IMR-90 (cell line): ENCODE measurements at regions not wholly inside any gene's neighbourhood (a gene's known extent, or its start where the extent isn't known, plus 50 kb on each side); places are given as distances from the start of the nearest gene placed in this dataset.

Source experiments
- ATAC-seq: fragments of 200-7000 bp; cut with Tn5 transposase; 2 replicates; pipeline ENCODE4 v1.9.1; 2020; ENCODE audit warnings: low read depth, mild to moderate bottlenecking, moderate library complexity
- BruUV-seq: library from RNA; stranded (reverse); fragments of 400-500 nt; replicated peaks from 2 replicates; lab custom pipeline; 2021; lab: Mats Ljungman, UMichigan
- CTCF ChIA-PET: fragments of 300-600 bp; formaldehyde crosslinking; extraction: SDS; loops from one replicate; lab custom pipeline; 2021; ENCODE audit warnings: antibody characterized with exemption; lab: Yijun Ruan, JAX
- POLR2A ChIA-PET: fragments of 300-600 bp; sonication (Branson Sonifier 250); formaldehyde crosslinking; loops from one replicate; lab custom pipeline; 2022; ENCODE audit warnings: antibody characterized with exemption; ENCODE audit not compliant: unreplicated experiment; lab: Charles Lee
- DNase-seq: peaks from one replicate; pipeline ENCODE4 v3.0.0; 2013
- H2AFZ ChIP-seq: replicated peaks from 2 replicates; pipeline ENCODE3; 2013; ENCODE audit warnings: low read length, mild to moderate bottlenecking; ENCODE audit not compliant: poor library complexity
- H2AK5ac ChIP-seq: 2 replicates; pipeline ENCODE4 v1.6.1; 2013; ENCODE audit warnings: low read depth, low read length, inconsistent platforms
- H2AK9ac ChIP-seq: replicated peaks from 2 replicates; pipeline ENCODE3; 2013; ENCODE audit warnings: mild to moderate bottlenecking, low read depth, low read length, moderate library complexity; ENCODE audit not compliant: poor library complexity
- H2BK120ac ChIP-seq: 2 replicates; pipeline ENCODE4 v1.6.1; 2013; ENCODE audit warnings: low read depth, low read length, inconsistent platforms
- H2BK15ac ChIP-seq: 3 replicates; pipeline ENCODE4 v1.6.1; 2013; ENCODE audit warnings: low read depth, low read length, inconsistent platforms
- H2BK20ac ChIP-seq: 2 replicates; pipeline ENCODE4 v1.6.1; 2013; ENCODE audit warnings: low read depth, mild to moderate bottlenecking, inconsistent platforms, low read length, moderate library complexity
- H2BK5ac ChIP-seq: 2 replicates; pipeline ENCODE4 v1.6.1; 2013; ENCODE audit warnings: mild to moderate bottlenecking, low read depth, low read length, inconsistent platforms; ENCODE audit not compliant: poor library complexity, severe bottlenecking
- H3K14ac ChIP-seq: replicated peaks from 2 replicates; pipeline ENCODE4 v1.6.1; 2013; ENCODE audit warnings: low read depth, low read length, inconsistent platforms
- H3K18ac ChIP-seq: 2 replicates; pipeline ENCODE4 v1.6.1; 2013; ENCODE audit warnings: low read depth, low read length, control low read depth
- H3K23ac ChIP-seq: 2 replicates; pipeline ENCODE4 v1.6.1; 2013; ENCODE audit warnings: low read depth, low read length, inconsistent platforms
- H3K27ac ChIP-seq: 2 replicates; pipeline ENCODE4 v1.5.1; 2013; ENCODE audit warnings: mild to moderate bottlenecking, control low read depth, low read length; ENCODE audit not compliant: insufficient read depth
- H3K27me3 ChIP-seq: 2 replicates; pipeline ENCODE4 v1.6.1; 2013; ENCODE audit warnings: low read length; ENCODE audit not compliant: control insufficient read depth, insufficient read depth
- H3K36me3 ChIP-seq: 2 replicates; pipeline ENCODE4 v1.6.1; 2013; ENCODE audit warnings: low read length, mixed read lengths; ENCODE audit not compliant: control insufficient read depth, insufficient read depth
- H3K4ac ChIP-seq: 2 replicates; pipeline ENCODE4 v1.6.1; 2013; ENCODE audit warnings: low read depth, low read length, inconsistent platforms
- H3K4me1 ChIP-seq: 2 replicates; pipeline ENCODE4 v1.6.1; 2013; ENCODE audit warnings: low read length, mixed read lengths; ENCODE audit not compliant: control insufficient read depth, insufficient read depth
- H3K4me2 ChIP-seq: 2 replicates; pipeline ENCODE4 v1.6.1; 2013; ENCODE audit warnings: low read depth, mild to moderate bottlenecking, control low read depth, low read length, moderate library complexity
- H3K4me3 ChIP-seq: 2 replicates; pipeline ENCODE4 v1.5.1; 2013; ENCODE audit warnings: low read depth, mild to moderate bottlenecking, control low read depth, low read length, moderate library complexity; ENCODE audit not compliant: insufficient read depth
- H3K56ac ChIP-seq: 2 replicates; pipeline ENCODE4 v1.6.1; 2013; ENCODE audit warnings: low read length, inconsistent platforms; ENCODE audit not compliant: insufficient read depth; ENCODE audit errors: extremely low read depth
- H3K79me1 ChIP-seq, 2 experiments: 2 replicates each; pipeline ENCODE4 v1.6.1; 2013; ENCODE audit warnings: low read length in 2 of 2, inconsistent platforms in 1 of 2, low read depth in 1 of 2
- H3K9ac ChIP-seq: 2 replicates; pipeline ENCODE4 v1.6.1; 2013; ENCODE audit warnings: low read depth, low read length, control low read depth
- H3K9me1 ChIP-seq: 2 replicates; pipeline ENCODE4 v1.6.1; 2013; ENCODE audit warnings: low read length, inconsistent platforms; ENCODE audit not compliant: insufficient read depth
- H3K9me3 ChIP-seq: 2 replicates; pipeline ENCODE4 v1.6.1; 2013; ENCODE audit warnings: low read length; ENCODE audit not compliant: control insufficient read depth, insufficient read depth
- H4K20me1 ChIP-seq: 2 replicates; pipeline ENCODE4 v1.6.1; 2013; ENCODE audit warnings: low read length, inconsistent platforms; ENCODE audit not compliant: insufficient read depth
- H4K5ac ChIP-seq: 2 replicates; pipeline ENCODE4 v1.6.1; 2013; ENCODE audit warnings: mild to moderate bottlenecking, low read depth, low read length, control low read depth
- H4K8ac ChIP-seq, 2 experiments: 2 replicates each; pipeline ENCODE4 v1.6.1; 2013; ENCODE audit warnings: low read depth in 2 of 2, low read length in 2 of 2, control low read depth in 1 of 2, inconsistent platforms in 1 of 2
- H4K91ac ChIP-seq: 2 replicates; pipeline ENCODE4 v1.6.1; 2013; ENCODE audit warnings: low read depth, low read length, inconsistent platforms; ENCODE audit not compliant: insufficient read depth
- BHLHE40 ChIP-seq: fragments of 150-350 bp; IDR thresholded peaks from 2 replicates; pipeline ENCODE4 v1.6.1; 2016; ENCODE audit warnings: mild to moderate bottlenecking, low read depth, low read length
- CEBPB ChIP-seq: IDR thresholded peaks from 2 replicates; pipeline ENCODE4 v1.6.1; 2012; ENCODE audit warnings: low read depth, low read length, improper control_type of control experiment
- CHD1 ChIP-seq: IDR thresholded peaks from 2 replicates; pipeline ENCODE4 v1.6.1; 2012; ENCODE audit warnings: low read depth, low read length, improper control_type of control experiment
- CTCF ChIP-seq: conservative IDR thresholded peaks from 2 replicates; pipeline ENCODE4 v1.5.1; 2012; ENCODE audit warnings: mild to moderate bottlenecking, low read depth, low read length, improper control_type of control experiment
- ELK1 ChIP-seq: fragments of 150-350 bp; IDR thresholded peaks from 2 replicates; pipeline ENCODE4 v1.6.1; 2016; ENCODE audit warnings: low read depth, mild to moderate bottlenecking, low read length, moderate library complexity, borderline replicate concordance
- FOS ChIP-seq: fragments of 150-350 bp; IDR thresholded peaks from 2 replicates; pipeline ENCODE4 v1.6.1; 2016; ENCODE audit warnings: low read depth, low read length
- MAFK ChIP-seq: IDR thresholded peaks from 2 replicates; pipeline ENCODE4 v1.6.1; 2012; ENCODE audit warnings: low read depth, low read length, improper control_type of control experiment
- MAZ ChIP-seq: IDR thresholded peaks from 2 replicates; pipeline ENCODE4 v1.6.1; 2012; ENCODE audit warnings: low read depth, mild to moderate bottlenecking, low read length, improper control_type of control experiment, moderate library complexity, borderline replicate concordance
- MXI1 ChIP-seq: IDR thresholded peaks from 2 replicates; pipeline ENCODE4 v1.6.1; 2012; ENCODE audit warnings: low read depth, mild to moderate bottlenecking, low read length, moderate library complexity, borderline replicate concordance
- NFE2L2 ChIP-seq: fragments of 150-350 bp; IDR thresholded peaks from 2 replicates; pipeline ENCODE4 v1.6.1; 2016; ENCODE audit warnings: low read depth, mild to moderate bottlenecking, low read length
- POLR2A ChIP-seq: IDR thresholded peaks from 2 replicates; pipeline ENCODE4 v1.6.1; 2012; ENCODE audit warnings: mild to moderate bottlenecking, low read depth, low read length
- RAD21 ChIP-seq: IDR thresholded peaks from 2 replicates; pipeline ENCODE4 v1.6.1; 2012; ENCODE audit warnings: low read length, improper control_type of control experiment
- RCOR1 ChIP-seq: IDR thresholded peaks from 2 replicates; pipeline ENCODE4 v1.6.1; 2012; ENCODE audit warnings: mild to moderate bottlenecking, low read length, improper control_type of control experiment; ENCODE audit not compliant: insufficient replicate concordance
- RFX5 ChIP-seq: IDR thresholded peaks from 2 replicates; pipeline ENCODE4 v1.8.0; 2012; ENCODE audit warnings: low read depth, mild to moderate bottlenecking, low read length, moderate library complexity
- SMC3 ChIP-seq: fragments of 150-350 bp; IDR thresholded peaks from 2 replicates; pipeline ENCODE4 v1.6.1; 2016; ENCODE audit warnings: low read depth, mild to moderate bottlenecking, antibody characterized with exemption, low read length, moderate library complexity
- USF2 ChIP-seq: fragments of 150-350 bp; IDR thresholded peaks from 2 replicates; pipeline ENCODE4 v1.6.1; 2017; ENCODE audit warnings: mild to moderate bottlenecking, antibody characterized with exemption, low read length, low read depth
- WGBS, 2 experiments: methylation state at CpG; one replicate each; pipeline versions ENCODE4 v1.1.5 to v1.1.7; 2013; ENCODE audit warnings: missing lambda C conversion rate in 2 of 2; ENCODE audit not compliant: insufficient read length in 1 of 2; ENCODE audit errors: extremely low coverage in 2 of 2; 5-methylcytosine and 5-hydroxymethylcytosine counted together
- dilution Hi-C: fragments of 300-500 bp; cut with HindIII; formaldehyde crosslinking; loops from one replicate; pipeline ENCODE4 v1.14.3; 2018; ENCODE audit warnings: low sequenced_read_pairs; ENCODE audit not compliant: unreplicated experiment
- in situ Hi-C: fragments of 300-500 bp; cut with MboI; formaldehyde crosslinking; loops from 3 replicates; pipeline ENCODE4 v1.14.3; 2019; ENCODE audit warnings: low sequenced_read_pairs, inconsistent platforms, mixed read lengths
- intact Hi-C: fragments of 100-400 bp; cut with micrococcal nuclease; formaldehyde crosslinking; loops from 2 replicates; pipeline ENCODE4 v1.10.0; 2022

GRCh38 chr17:79558091-79558900 lies 52.6 kb downstream of the RBFOX3 start:
- H3K56ac ChIP-seq = no peak overlapping the region
- no peaks in the 10 kb centered on the region for H3K9me1 ChIP-seq
- H3K27me3 ChIP-seq = no peaks in the 10 kb centered on the region; the same call in 1 of the 2 replicates
- H3K23ac ChIP-seq = no peak overlapping the region
- no peak overlapping the region for H3K9ac ChIP-seq
- no peak overlapping the region for H3K4me2 ChIP-seq
- no peak overlapping the region for H3K14ac ChIP-seq
- H2BK120ac ChIP-seq = no peak overlapping the region
- no peak for ATAC-seq
- no peak overlapping the region for H4K91ac ChIP-seq
- no peaks in the 10 kb centered on the region for H3K4me1 ChIP-seq
- H3K18ac ChIP-seq = no peak overlapping the region
- H3K27ac ChIP-seq = no peak overlapping the region
- 12% methylated on average over 10 of the region's 24 CpGs; no CpG with 5 or more reads in 1 of the 2 experiments for whole genome bisulfite sequencing, 2 experiments
- H2BK5ac ChIP-seq = no peak overlapping the region
- H3K4me3 ChIP-seq = no peak overlapping the region
- TF ChIP-seq MXI1 = no peak
- no peak for TF ChIP-seq CTCF
- no peak for TF ChIP-seq CHD1
- no peak for TF ChIP-seq CEBPB
- no peak for TF ChIP-seq RAD21
- TF ChIP-seq RCOR1 = no peak
- TF ChIP-seq RFX5 = no peak
- no peak for TF ChIP-seq ELK1
- no peak for TF ChIP-seq MAZ
- TF ChIP-seq USF2 = no peak
- no peak for TF ChIP-seq BHLHE40
- TF ChIP-seq NFE2L2 = no peak
- TF ChIP-seq FOS = no peak
- no peak for TF ChIP-seq POLR2A
- no peak for TF ChIP-seq MAFK
- TF ChIP-seq SMC3 = no peak
- no peak overlapping the region for H2AK5ac ChIP-seq
- no peak overlapping the region for H3K4ac ChIP-seq
- no peak overlapping the region for H2AFZ ChIP-seq
- no peaks in the 10 kb centered on the region for H3K36me3 ChIP-seq
- dilution Hi-C loops (no loop called here), intact Hi-C loops (no loop called here), in situ Hi-C loops (no loop called here)
- H3K79me1 ChIP-seq = no peaks in the 10 kb centered on the region
- BruUV-seq = no TSS peak
- no peak overlapping the region for H2BK15ac ChIP-seq
- H4K5ac ChIP-seq = no peak overlapping the region
- H3K9me3 ChIP-seq = peaks cover 2% of the 10 kb centered on the region; the same call in 1 of the 2 replicates
- CTCF ChIA-PET = no interaction called here
- no peak overlapping the region for H4K8ac ChIP-seq
- no peaks in the 10 kb centered on the region for H4K20me1 ChIP-seq
- no peak for DNase-seq
- POLR2A ChIA-PET = no interaction called here
- H2AK9ac ChIP-seq = no peak overlapping the region
- no peak overlapping the region for H2BK20ac ChIP-seq
